HG03095 (cell line): ENCODE measurements at regions not wholly inside any gene's neighbourhood (a gene's known extent, or its start where the extent isn't known, plus 50 kb on each side); places are given as distances from the start of the nearest gene placed in this dataset.
A peak's percentile ranks its signal among the peaks of the same experiment; 100 is the strongest.
"Not testable (repeated sequence)": the region's sequence is repeated elsewhere in the genome, so short reads cannot be mapped to it uniquely, and the experiment has no call there.

Experiments
- ATAC-seq: cut with Tn5 transposase; IDR thresholded peaks from one replicate; pipeline ENCODE4 v1.9.1; 2021; ENCODE audit warnings: moderate library complexity; ENCODE audit not compliant: unreplicated experiment

DNA sequence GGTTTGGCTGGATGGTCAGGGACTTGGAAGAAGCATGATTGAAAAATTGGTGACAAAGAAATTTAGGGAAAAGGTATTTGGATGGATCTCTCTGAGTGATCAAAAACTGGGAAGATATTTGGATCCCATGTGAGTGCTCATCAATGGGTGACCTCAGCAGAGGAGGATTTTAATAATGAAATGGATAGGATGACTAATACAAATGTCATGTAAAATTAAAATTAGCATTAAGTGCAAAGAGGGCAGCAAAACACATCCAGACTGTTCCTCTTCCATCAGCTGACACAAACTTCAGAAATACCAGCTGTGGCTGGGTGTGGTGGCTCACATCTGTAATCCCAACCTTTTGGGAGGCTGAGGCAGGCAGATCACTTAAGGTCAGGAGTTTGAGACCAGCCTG lies 151.7 kb downstream of the THBS2 start:
- no peak for ATAC-seq

DNA sequence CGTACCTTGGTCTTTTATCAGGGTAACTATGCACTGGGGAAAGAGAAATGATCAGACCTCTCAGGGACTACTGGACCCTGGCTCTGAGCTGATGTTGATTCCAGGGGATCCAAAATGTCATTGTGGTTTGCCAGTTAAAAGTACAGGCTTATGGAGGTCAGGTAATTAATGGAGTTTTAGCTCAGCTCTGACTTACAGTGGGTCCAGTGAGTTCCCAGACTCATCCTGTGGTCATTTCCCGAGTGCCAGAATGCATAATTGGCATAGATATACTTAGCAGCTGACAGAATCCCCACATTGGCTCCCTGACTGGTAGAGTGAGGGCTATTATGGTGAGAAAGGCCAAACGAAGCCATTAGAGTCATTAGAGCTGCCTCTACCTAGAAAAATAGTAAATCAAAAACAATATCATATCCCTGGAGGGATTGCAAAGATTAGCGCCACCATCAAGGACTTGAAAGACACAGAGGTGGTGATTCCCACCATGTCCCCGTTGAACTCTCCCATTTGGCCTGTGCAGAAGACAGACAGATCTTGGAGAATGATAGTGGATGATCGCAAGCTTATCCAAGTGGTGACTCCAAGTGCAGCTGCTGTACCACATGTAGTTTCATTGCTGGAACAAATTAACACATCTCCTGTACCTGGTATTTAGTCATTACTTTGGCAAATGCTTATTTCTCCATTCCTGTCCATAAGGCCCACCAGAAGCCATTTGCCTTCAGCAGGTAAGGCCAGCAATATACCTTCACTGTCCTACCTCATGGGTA lies 152.4 kb downstream of the THBS2 start:
- no peak for ATAC-seq

DNA sequence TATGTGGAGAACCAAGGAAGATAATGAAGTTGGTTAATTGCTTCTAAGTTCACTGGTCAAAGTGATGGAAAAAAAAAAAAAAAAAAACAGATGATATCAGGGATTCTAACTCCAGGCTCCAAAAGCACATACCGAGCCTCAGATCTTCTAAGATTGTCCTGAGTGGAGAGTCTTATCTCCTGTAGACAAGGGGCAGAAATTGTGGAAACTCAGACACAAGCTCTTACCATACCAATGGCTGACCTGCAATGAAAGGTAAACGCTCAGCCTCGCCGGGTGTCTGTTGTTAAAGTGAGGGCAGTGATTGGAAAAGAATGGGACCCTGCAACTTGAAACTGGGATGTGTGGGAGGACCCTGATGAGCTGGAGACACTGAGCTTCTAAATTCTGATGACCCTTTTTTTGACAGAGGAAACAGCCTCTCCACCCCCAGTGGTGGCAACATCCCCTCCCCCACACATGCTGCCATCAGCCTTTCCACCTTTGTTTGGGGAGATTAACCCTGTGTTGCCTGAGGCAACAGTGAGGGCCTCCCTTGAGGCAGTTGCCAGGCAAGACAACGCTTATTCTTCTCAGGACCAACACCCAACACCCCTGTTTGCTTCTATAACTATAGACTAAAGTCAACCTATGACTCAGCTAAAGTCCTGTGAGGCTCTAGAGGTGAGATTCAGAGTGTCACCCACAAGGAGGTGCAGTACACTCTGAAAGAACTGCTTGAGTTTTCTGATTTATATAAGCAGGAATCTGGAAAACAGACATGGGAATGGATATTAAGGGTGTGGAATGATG lies 154.0 kb downstream of the THBS2 start:
- no peak for ATAC-seq

GRCh38 chr6:169098651-169099050 lies 155.0 kb downstream of the THBS2 start:
- ATAC-seq = not testable (repeated sequence)

GRCh38 chr6:169098116-169098515 lies 155.5 kb downstream of the THBS2 start:
- ATAC-seq = no peak

DNA sequence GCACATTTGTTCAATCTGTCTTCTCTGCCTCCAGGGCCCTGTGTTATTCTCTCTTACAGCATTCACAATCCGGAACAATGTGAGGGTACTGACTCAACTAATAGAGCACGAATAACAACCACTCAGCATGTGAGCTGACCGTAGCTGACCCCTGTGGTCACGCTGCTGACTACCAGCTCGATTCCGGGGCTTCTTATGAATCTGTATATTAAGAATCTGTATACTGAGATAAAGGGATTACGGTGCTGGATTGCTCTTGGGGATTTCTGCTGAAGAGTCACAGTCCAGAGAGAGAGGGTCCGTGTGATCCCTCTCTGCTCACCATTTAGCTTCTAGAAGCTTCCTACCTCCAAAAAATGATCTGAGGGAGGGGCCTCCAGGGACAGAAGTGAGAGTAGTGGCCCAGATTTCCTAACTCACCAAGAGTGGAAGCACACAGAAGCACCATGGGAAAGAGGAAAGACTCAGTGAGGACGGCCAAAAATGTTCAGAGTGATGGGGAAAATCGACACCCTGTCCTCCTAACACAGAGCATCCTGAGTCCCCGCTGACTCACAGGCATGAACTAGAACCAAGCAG lies 156.2 kb downstream of the THBS2 start:
- no peak for ATAC-seq

DNA sequence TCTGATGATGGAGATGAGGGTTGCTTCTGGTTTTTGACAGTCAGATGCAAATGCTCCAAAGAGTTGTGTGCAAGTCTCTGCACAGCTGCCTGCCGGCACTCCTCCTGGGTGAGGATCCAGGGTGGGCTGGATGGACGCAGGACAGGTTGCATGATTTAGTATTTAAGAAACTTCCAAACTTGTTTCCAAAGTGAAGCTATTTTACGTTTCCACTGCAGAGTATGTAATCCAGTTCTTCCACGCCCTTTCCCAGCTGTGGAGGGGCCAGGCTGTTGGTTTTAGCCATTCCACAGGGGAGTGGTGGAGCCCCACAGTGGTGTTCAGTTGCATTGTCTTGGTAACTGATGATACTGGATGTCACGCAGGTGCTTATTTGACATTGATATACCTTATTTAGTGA lies 157.3 kb downstream of the THBS2 start:
- ATAC-seq = no peak

DNA sequence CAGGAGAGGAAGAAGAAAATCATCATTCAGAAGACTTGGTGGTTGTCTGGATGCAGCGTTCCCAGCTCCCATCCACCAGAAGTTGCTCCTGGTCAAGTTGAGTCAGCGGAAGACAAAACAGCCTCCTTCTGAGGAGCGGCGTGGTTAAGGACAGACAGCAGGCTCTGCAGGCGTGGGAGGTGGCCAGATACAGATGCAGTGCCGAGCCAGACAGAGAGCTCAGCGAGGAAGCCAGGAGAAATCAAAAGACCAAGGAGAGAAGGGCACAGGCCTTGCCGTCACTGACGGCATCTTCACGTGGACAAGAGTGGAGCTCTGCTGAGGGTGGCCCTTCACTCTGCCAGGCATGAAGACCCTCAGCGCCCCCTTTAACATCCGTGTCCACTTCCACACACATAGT lies 158.5 kb downstream of the THBS2 start:
- ATAC-seq = no peak

- no peak for ATAC-seq
Observed at GRCh38 chr6:169094552-169094950, 159.1 kb downstream of the THBS2 start.

DNA sequence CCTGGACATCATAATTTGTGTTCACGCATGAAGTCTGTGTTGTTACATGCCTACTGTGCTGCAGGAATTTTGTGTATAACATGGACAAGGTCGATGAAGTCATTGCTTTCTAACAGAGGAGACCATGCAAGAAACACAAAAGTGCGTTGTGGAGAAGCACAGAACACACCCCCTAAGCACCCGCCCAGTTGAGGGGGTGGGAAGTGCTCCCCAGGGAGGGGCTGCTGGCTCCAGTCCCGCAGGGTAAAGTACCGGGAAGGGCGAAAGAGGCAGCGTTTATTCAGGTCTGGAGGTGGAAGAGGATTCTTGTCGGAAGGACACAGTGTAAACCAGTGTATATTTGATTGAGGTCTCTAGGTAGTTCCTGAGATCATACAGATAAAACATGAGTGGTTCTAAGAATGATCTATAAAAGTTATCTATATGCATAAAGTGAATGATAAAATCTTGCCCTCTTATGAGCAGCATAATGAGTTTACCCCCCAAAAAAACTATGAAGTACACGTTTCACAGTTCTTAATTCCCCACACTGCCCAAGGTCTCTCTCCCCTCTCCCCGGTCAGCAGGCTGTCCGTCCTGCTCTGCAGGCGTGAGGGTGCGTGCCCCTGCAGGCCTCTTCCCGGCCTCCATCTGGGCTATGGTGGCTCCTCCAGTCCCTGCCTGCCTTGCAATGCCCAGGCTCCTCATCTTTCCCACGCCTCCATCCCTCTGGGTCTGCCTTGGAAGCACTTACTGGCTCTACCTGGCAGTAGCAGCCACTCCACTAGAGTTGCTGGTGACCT lies 159.7 kb downstream of the THBS2 start:
- ATAC-seq = no peak

DNA sequence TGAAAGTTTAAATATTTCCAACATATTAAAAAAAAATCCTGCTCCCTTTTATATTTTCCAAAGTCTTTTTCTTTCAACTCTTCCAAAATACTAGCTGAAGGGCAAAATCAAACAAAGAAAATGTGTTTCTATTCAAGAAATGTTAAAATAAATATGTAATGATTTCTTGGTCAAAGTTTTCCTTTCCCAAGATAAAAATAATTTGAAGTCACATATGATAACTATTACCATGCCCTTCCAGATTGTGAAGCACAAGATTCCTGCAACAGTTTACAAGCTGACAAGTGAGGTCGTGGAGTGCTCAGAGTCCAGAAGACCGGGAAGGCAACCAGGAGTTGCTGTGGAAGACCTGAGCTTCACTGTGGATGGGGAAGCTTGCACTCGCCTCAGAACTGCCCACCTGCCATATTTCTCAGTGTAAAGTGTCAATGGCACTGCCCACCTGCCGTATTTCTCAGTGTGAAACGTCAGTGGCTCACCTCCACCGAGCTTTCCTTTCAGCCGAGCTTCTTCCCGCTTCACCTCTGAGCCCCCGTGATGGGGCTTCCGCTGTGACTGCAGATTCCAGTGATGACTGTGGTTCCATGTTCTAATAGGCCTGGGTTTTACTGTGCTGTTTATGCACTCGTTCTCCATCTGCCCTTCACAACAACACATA lies 160.5 kb downstream of the THBS2 start:
- no peak for ATAC-seq

DNA sequence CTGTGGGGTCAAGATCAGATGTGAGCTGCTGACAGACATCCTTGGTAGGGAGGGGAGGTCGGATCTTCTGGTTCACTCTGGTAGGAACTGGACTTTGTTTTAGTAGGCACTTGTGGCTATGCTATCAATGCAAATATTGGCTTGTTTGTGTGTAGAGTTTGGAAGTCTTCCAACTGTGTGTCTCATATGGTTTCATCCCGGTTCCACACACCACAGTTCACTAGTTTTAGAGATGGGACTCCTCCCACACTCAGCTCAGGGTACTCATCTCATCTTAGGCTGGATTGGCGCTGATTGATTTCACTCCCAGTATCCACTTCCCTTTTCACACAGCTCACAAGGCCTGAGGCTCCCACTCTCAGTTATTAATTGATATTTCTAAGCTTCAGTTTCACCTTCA lies 161.3 kb downstream of the THBS2 start:
- ATAC-seq = peak; percentile 77

- ATAC-seq = not testable (repeated sequence)
Observed at GRCh38 chr6:169090514-169091127, 163.0 kb downstream of the THBS2 start.

- no peak for ATAC-seq
Observed at GRCh38 chr6:169088762-169089161, 164.9 kb downstream of the THBS2 start.

DNA sequence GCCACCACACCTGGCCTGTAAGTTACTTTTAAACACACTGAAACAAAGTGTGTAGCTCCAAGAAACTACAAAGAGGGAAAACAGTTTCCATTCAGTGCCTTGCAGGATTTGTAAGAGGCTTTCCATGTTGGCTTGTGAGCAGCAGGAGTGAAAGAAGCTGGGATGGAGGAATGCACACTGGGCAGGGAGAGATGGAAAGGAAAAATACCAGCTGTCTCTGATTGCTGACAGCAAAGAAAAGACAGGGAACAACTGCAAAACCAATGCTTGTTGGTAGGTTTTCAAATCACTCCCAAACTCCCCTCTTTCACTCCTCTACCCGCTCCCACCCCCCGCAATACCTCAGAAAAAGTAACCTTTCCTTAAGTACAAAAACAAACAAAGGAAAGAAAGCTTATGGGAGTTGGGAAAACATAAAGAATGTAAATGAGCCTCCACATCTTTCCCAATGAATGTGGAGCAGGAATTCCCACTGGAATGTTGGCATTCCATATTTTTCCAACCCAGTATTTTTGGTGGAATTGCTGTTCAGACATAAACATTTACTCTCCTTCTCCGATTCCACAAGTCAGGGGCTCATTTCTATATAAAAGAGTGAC lies 166.1 kb downstream of the THBS2 start:
- ATAC-seq = no peak

GRCh38 chr6:169086616-169087015 lies 167.0 kb downstream of the THBS2 start:
- not testable (repeated sequence) for ATAC-seq

GRCh38 chr6:169086020-169086419 lies 167.6 kb downstream of the THBS2 start:
- ATAC-seq = no peak

GRCh38 chr6:169085466-169085865 lies 168.2 kb downstream of the THBS2 start:
- ATAC-seq = no peak

- ATAC-seq = not testable (repeated sequence)
Observed at GRCh38 chr6:169084557-169084956, 169.1 kb downstream of the THBS2 start.

DNA sequence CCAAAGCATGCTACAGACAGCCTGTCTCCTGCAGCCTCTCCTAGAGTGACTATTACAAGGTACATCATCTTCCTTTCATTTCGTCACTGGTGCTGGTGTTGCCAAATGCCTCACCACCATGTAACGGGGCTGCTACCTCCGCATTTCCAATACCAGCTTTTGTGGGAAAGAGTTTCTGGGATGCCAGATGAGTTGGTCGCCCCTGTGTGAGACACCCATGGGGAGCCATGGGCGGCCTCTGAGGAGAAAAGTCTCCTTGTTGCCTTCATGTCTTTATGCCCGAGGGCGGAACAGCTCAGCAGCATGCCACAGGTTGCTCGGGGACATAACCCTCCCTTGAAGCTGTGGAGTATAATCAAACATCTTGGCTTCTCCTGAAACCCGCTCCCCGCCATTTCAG lies 169.6 kb downstream of the THBS2 start:
- ATAC-seq = no peak
